ENCODE measurements at regions not wholly inside any gene's neighbourhood (a gene's known extent, or its start where the extent isn't known, plus 50 kb on each side); places are given as distances from the start of the nearest gene placed in this dataset.

- DNase-seq (ENCODE audit: low spot score), result no peak
Observed at GRCh38 chr9:77084094-77084493, 64.6 kb downstream of the FOXB2 start.

GRCh38 chr9:77085416-77085815 lies 66.0 kb downstream of the FOXB2 start:
- no peak for DNase-seq (ENCODE audit: low spot score)

- DNase-seq (ENCODE audit: low spot score), result no peak
Observed at GRCh38 chr9:77087506-77087905, 68.1 kb downstream of the FOXB2 start.

- peak; percentile 42 for DNase-seq (ENCODE audit: low spot score)
Observed at GRCh38 chr9:77092536-77092935, 73.1 kb downstream of the FOXB2 start.

GRCh38 chr9:77094150-77094549 lies 74.7 kb downstream of the FOXB2 start:
- DNase-seq (ENCODE audit: low spot score), result no peak

GRCh38 chr9:77097335-77097734 lies 77.9 kb downstream of the FOXB2 start:
- no peak for DNase-seq (ENCODE audit: low spot score)

GRCh38 chr9:77099388-77099787 lies 77.9 kb upstream of the VPS13A start:
- DNase-seq (ENCODE audit: low spot score), result no peak

GRCh38 chr9:77111408-77111807 lies 65.9 kb upstream of the VPS13A start:
- no peak for DNase-seq (ENCODE audit: low spot score)

GRCh38 chr9:77125665-77126064 lies 51.7 kb upstream of the VPS13A start:
- DNase-seq (ENCODE audit: low spot score), result no peak

GRCh38 chr9:77127071-77127470 lies 50.3 kb upstream of the VPS13A start:
- no peak for DNase-seq (ENCODE audit: low spot score)

Measured in H4 (cell line).